MCF 10A (cell line): ENCODE measurements at regions not wholly inside any gene's neighbourhood (a gene's known extent, or its start where the extent isn't known, plus 50 kb on each side); places are given as distances from the start of the nearest gene placed in this dataset.

Source experiments
- BruUV-seq: library from RNA; stranded (reverse); fragments of 400-500 nt; replicated peaks from 2 replicates; lab custom pipeline; 2021; lab: Mats Ljungman, UMichigan
- CTCF ChIA-PET: fragments of 300-600 bp; sonication (Branson Sonifier 250); formaldehyde crosslinking; extraction: SDS; loops from one replicate; lab custom pipeline; 2021; ENCODE audit warnings: antibody characterized with exemption, inconsistent platforms; lab: Yijun Ruan, JAX
- POLR2A ChIA-PET: fragments of 300-600, 350-650 bp; sonication (Branson Sonifier 250); formaldehyde crosslinking; extraction: SDS; loops from one replicate; lab custom pipeline; 2020; ENCODE audit warnings: antibody characterized with exemption, inconsistent platforms; lab: Yijun Ruan, JAX
- DNase-seq: peaks from one replicate; pipeline ENCODE4 v3.0.0-alpha.2; 2018; ENCODE audit not compliant: unreplicated experiment
- H3K27ac Mint-ChIP-seq: one replicate; pipeline ENCODE4 v1.8.0; 2022; ENCODE audit warnings: mild to moderate bottlenecking, low read depth, mixed read lengths; ENCODE audit not compliant: unreplicated experiment
- H3K27me3 Mint-ChIP-seq: one replicate; pipeline ENCODE4 v1.8.0; 2022; ENCODE audit warnings: mixed read lengths; ENCODE audit not compliant: insufficient read depth, unreplicated experiment
- H3K36me3 Mint-ChIP-seq: one replicate; pipeline ENCODE4 v1.8.0; 2022; ENCODE audit warnings: mild to moderate bottlenecking, moderate library complexity, mixed read lengths; ENCODE audit not compliant: insufficient read depth, unreplicated experiment
- H3K4me1 Mint-ChIP-seq: one replicate; pipeline ENCODE4 v1.8.0; 2022; ENCODE audit warnings: mixed read lengths; ENCODE audit not compliant: insufficient read depth, unreplicated experiment
- H3K4me3 Mint-ChIP-seq: one replicate; pipeline ENCODE4 v1.8.0; 2022; ENCODE audit warnings: mild to moderate bottlenecking, moderate library complexity, mixed read lengths; ENCODE audit not compliant: unreplicated experiment
- H3K9me3 Mint-ChIP-seq: one replicate; pipeline ENCODE4 v1.8.0; 2022; ENCODE audit warnings: mixed read lengths; ENCODE audit not compliant: unreplicated experiment
- CTCF ChIP-seq: fragments of 200-600 bp; IDR thresholded peaks from one replicate; pipeline ENCODE4 v1.8.0; 2022; ENCODE audit warnings: antibody characterized with exemption, mild to moderate bottlenecking; ENCODE audit not compliant: unreplicated experiment
- intact Hi-C: fragments of 100-400 bp; cut with micrococcal nuclease; formaldehyde crosslinking; loops from 2 replicates; pipeline ENCODE4 v1.14.1; 2022

GRCh38 chr4:119921830-119922229, 144.8 kb downstream of the MAD2L1 start:
- no peak for TF ChIP-seq CTCF
- Mint-ChIP-seq H3K36me3 (no peaks in the 10 kb centered on the region), H3K4me1 (no peaks in the 10 kb centered on the region), H3K4me3 (no peak overlapping the region), H3K27me3 (no peaks in the 10 kb centered on the region), H3K27ac (no peak overlapping the region), H3K9me3 (no peaks in the 10 kb centered on the region)
- DNase-seq = no peak
- no TSS peak for BruUV-seq
- intact Hi-C loops = no loop called here
- POLR2A ChIA-PET = no interaction called here
- CTCF ChIA-PET = interaction anchor here (0.9 kb wide), 1 partner anchor 294 kb away, joined by 4 read pairs; the partner anchor contains the start of gene PDE5A

- no peak for TF ChIP-seq CTCF
- no peaks in the 10 kb centered on the region for H3K9me3 Mint-ChIP-seq
- H3K36me3 Mint-ChIP-seq = peaks cover 1% of the 10 kb centered on the region
- ChIA-PET POLR2A (no interaction called here), CTCF (no interaction called here)
- H3K4me3 Mint-ChIP-seq = no peak overlapping the region
- no peaks in the 10 kb centered on the region for H3K27me3 Mint-ChIP-seq
- H3K4me1 Mint-ChIP-seq = no peaks in the 10 kb centered on the region
- no peak for DNase-seq
- BruUV-seq = no TSS peak
- intact Hi-C loops = no loop called here
- H3K27ac Mint-ChIP-seq = no peak overlapping the region
Measured at GRCh38 chr4:119906277-119906676, 160.4 kb downstream of the MAD2L1 start.

GRCh38 chr4:119898211-119898610, 168.4 kb downstream of the MAD2L1 start:
- BruUV-seq = no TSS peak
- DNase-seq = no peak
- Mint-ChIP-seq H3K27ac (no peak overlapping the region), H3K4me1 (peaks cover 6% of the 10 kb centered on the region), H3K36me3 (no peaks in the 10 kb centered on the region), H3K27me3 (no peaks in the 10 kb centered on the region), H3K4me3 (no peak overlapping the region), H3K9me3 (peaks cover 7% of the 10 kb centered on the region)
- ChIA-PET POLR2A (no interaction called here), CTCF (interaction anchor here (0.6 kb wide), 1 partner anchor 165 kb away, joined by 3 read pairs; no protein-coding TSS in a partner anchor)
- intact Hi-C loops = no loop called here
- TF ChIP-seq CTCF = no peak

GRCh38 chr4:119897260-119897659, 169.4 kb downstream of the MAD2L1 start:
- POLR2A ChIA-PET = no interaction called here
- Mint-ChIP-seq H3K4me3 (no peak overlapping the region), H3K36me3 (no peaks in the 10 kb centered on the region), H3K27ac (no peak overlapping the region), H3K4me1 (peaks cover 6% of the 10 kb centered on the region), H3K27me3 (no peaks in the 10 kb centered on the region), H3K9me3 (peaks cover 7% of the 10 kb centered on the region)
- DNase-seq = no peak
- no TSS peak for BruUV-seq
- no peak for TF ChIP-seq CTCF
- CTCF ChIA-PET = interaction anchor here (1.1 kb wide), 1 partner anchor 13 kb away, joined by 4 read pairs; no protein-coding TSS in a partner anchor
- intact Hi-C loops = no loop called here
